ENCODE measurements at regions not wholly inside any gene's neighbourhood (a gene's known extent, or its start where the extent isn't known, plus 50 kb on each side); places are given as distances from the start of the nearest gene placed in this dataset.

DNA sequence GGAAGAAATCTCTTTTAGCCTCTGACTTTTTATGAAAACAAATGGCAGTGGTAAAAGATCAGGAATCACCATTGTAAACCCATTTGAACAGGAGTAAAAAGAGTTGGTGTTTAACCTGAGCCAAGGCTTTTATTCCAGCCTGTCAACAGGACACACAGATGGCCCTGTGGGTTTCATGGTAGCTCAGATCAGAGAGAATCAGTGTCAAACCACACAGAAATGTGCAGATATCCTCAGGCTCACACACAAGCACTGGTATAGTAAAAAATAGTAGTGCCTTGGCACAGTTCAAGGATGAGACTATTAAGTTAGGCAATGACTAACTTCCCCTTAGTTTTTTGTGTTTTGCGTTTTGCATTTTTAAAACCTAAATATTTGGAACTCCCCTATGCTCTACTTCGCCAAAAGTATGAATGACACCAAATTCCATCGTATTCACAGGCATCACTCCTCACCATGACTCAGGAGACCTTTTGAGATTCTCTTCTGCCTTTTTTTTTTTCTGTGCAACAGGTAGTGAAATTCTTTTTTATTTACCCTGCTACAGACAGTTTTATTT, 1200.0 kb downstream of the CDH11 start:
- Histone ChIP-seq H3K9me3 (ENCODE audit: control insufficient read depth in 1 of 2, insufficient read depth in 1 of 2, low read length in 2 of 2) (peaks cover 3 to 13% of the 10 kb centered on the region in 2 experiments), H3K4me1 (ENCODE audit: insufficient read depth, low read length) (no peaks in the 10 kb centered on the region), H3K27me3 (ENCODE audit: control insufficient read depth in 1 of 2, insufficient read depth in 2 of 2, low read length in 2 of 2) (no peaks in the 10 kb centered on the region), H3K4me3 (ENCODE audit: low read length) (no peak overlapping the region), H3K36me3 (ENCODE audit: insufficient read depth, low read length) (no peaks in the 10 kb centered on the region), H3K27ac (ENCODE audit: low read depth in 1 of 2, low read length in 2 of 2) (no peak overlapping the region)
- CTCF ChIA-PET: no interaction called here
- POLR2A ChIA-PET: no interaction called here
- Mint-ChIP-seq H3K27me3 (no peaks in the 10 kb centered on the region), H3K4me1 (ENCODE audit: low read depth) (no peaks in the 10 kb centered on the region), H3K27ac (no peak overlapping the region), H3K9me3 (peaks cover 27% of the 10 kb centered on the region), H3K36me3 (ENCODE audit: low read depth) (no peaks in the 10 kb centered on the region), H3K4me3 (no peak overlapping the region)
- ATAC-seq (ENCODE audit: poor library complexity) (no peak), DNase-seq (no peak)
- TF ChIP-seq, protein P1, sequence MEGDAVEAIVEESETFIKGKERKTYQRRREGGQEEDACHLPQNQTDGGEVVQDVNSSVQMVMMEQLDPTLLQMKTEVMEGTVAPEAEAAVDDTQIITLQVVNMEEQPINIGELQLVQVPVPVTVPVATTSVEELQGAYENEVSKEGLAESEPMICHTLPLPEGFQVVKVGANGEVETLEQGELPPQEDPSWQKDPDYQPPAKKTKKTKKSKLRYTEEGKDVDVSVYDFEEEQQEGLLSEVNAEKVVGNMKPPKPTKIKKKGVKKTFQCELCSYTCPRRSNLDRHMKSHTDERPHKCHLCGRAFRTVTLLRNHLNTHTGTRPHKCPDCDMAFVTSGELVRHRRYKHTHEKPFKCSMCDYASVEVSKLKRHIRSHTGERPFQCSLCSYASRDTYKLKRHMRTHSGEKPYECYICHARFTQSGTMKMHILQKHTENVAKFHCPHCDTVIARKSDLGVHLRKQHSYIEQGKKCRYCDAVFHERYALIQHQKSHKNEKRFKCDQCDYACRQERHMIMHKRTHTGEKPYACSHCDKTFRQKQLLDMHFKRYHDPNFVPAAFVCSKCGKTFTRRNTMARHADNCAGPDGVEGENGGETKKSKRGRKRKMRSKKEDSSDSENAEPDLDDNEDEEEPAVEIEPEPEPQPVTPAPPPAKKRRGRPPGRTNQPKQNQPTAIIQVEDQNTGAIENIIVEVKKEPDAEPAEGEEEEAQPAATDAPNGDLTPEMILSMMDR (IDR thresholded peaks at IDR 0.05): no peak
- intact Hi-C loops (cut with DNase I, micrococcal nuclease): no loop called here

DNA sequence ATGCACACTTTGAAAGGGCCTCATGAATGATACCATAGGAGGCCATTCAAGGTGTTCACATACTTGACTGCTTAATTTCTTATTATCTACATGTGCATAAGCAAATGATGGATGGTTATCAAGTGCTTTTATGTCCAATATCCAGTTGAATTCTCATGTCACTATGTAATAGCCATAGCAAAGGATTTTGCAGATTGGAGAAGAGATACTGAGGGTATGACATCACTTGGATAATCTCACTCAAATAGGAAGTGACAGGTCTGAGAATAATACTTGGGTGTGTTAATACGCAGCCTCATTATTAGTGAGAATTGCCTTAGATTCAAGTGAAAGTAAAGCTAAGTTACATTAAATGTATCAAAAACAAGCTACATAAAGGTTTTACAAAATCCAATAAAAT, 1208.6 kb downstream of the CDH11 start:
- H3K4me1 ChIP-seq (ENCODE audit: insufficient read depth, low read length): no peaks in the 10 kb centered on the region
- Mint-ChIP-seq H3K4me3 (no peak overlapping the region), H3K36me3 (ENCODE audit: low read depth) (no peaks in the 10 kb centered on the region), H3K27ac (no peak overlapping the region), H3K9me3 (peaks cover 13% of the 10 kb centered on the region), H3K4me1 (ENCODE audit: low read depth) (no peaks in the 10 kb centered on the region), H3K27me3 (no peaks in the 10 kb centered on the region)
- POLR2A ChIA-PET: no interaction called here
- TF ChIP-seq, protein P1 (IDR thresholded peaks at IDR 0.05): no peak
- ATAC-seq (ENCODE audit: poor library complexity): no peak
- intact Hi-C loops (cut with DNase I, micrococcal nuclease): no loop called here
- no peak overlapping the region for H3K27ac ChIP-seq (ENCODE audit: low read depth in 1 of 2, low read length in 2 of 2)
- H3K9me3 ChIP-seq (ENCODE audit: control insufficient read depth in 1 of 2, insufficient read depth in 1 of 2, low read length in 2 of 2): no peaks in the 10 kb centered on the region
- DNase-seq: no peak
- H3K27me3 ChIP-seq (ENCODE audit: control insufficient read depth in 1 of 2, insufficient read depth in 2 of 2, low read length in 2 of 2): no peaks in the 10 kb centered on the region
- no peaks in the 10 kb centered on the region for H3K36me3 ChIP-seq (ENCODE audit: insufficient read depth, low read length)
- no peak overlapping the region for H3K4me3 ChIP-seq (ENCODE audit: low read length)
- CTCF ChIA-PET: no interaction called here

GRCh38 chr16:63907251-63907650, 1214.6 kb downstream of the CDH11 start:
- Mint-ChIP-seq H3K27ac (no peak overlapping the region), H3K4me3 (no peak overlapping the region), H3K36me3 (ENCODE audit: low read depth) (no peaks in the 10 kb centered on the region), H3K9me3 (peaks cover 18% of the 10 kb centered on the region), H3K4me1 (ENCODE audit: low read depth) (no peaks in the 10 kb centered on the region), H3K27me3 (no peaks in the 10 kb centered on the region)
- ChIA-PET POLR2A (no interaction called here), CTCF (no interaction called here)
- DNase-seq (no peak), ATAC-seq (ENCODE audit: poor library complexity) (no peak)
- no peaks in the 10 kb centered on the region for H3K36me3 ChIP-seq (ENCODE audit: insufficient read depth, low read length)
- H3K27me3 ChIP-seq (ENCODE audit: control insufficient read depth in 1 of 2, insufficient read depth in 2 of 2, low read length in 2 of 2): no peaks in the 10 kb centered on the region
- H3K4me1 ChIP-seq (ENCODE audit: insufficient read depth, low read length): no peaks in the 10 kb centered on the region
- H3K4me3 ChIP-seq (ENCODE audit: low read length): no peak overlapping the region
- TF ChIP-seq, protein P1 (IDR thresholded peaks at IDR 0.05): no peak
- peaks cover 5 to 14% of the 10 kb centered on the region in 2 experiments for H3K9me3 ChIP-seq (ENCODE audit: control insufficient read depth in 1 of 2, insufficient read depth in 1 of 2, low read length in 2 of 2)
- H3K27ac ChIP-seq (ENCODE audit: low read depth in 1 of 2, low read length in 2 of 2): no peak overlapping the region
- intact Hi-C loops (cut with DNase I, micrococcal nuclease): no loop called here

Measured in CD4-positive, alpha-beta T cell (primary cell).